GM23338 (cell line): ENCODE measurements at regions not wholly inside any gene's neighbourhood (a gene's known extent, or its start where the extent isn't known, plus 50 kb on each side); places are given as distances from the start of the nearest gene placed in this dataset.
"Not testable (repeated sequence)": the region's sequence is repeated elsewhere in the genome, so short reads cannot be mapped to it uniquely, and the experiment has no call there.

ENCODE experiments used
- CTCF ChIP-seq, 2 experiments: fragments of 200-600 bp in 1 of 2; sonication (generic) in 1 of 2; conservative IDR thresholded peaks; 2 replicates each; pipeline versions ENCODE4 v1.5.1 to v1.6.1; 2016 to 2017; ENCODE audit warnings: antibody characterized with exemption in 2 of 2, low read depth in 2 of 2, mild to moderate bottlenecking in 2 of 2, moderate library complexity in 1 of 2
- EZH2 ChIP-seq: fragments of 200-600 bp; sonication (generic); IDR thresholded peaks from one replicate; pipeline ENCODE4 v1.8.0; 2017; ENCODE audit warnings: antibody characterized with exemption, mild to moderate bottlenecking, low read depth; ENCODE audit not compliant: unreplicated experiment
- EZH2phosphoT487 ChIP-seq: fragments of 200-600 bp; sonication (generic); IDR thresholded peaks from one replicate; pipeline ENCODE4 v1.8.1; 2018; ENCODE audit warnings: antibody characterized with exemption; ENCODE audit not compliant: unreplicated experiment
- POLR2AphosphoS5 ChIP-seq: IDR thresholded peaks from 2 replicates; pipeline ENCODE4 v1.6.1; 2016; ENCODE audit warnings: antibody characterized with exemption, low read depth

GRCh38 chr9:39532597-39532996 lies 177.1 kb downstream of the SPATA31A1 start:
- not testable (repeated sequence) for TF ChIP-seq CTCF (conservative IDR thresholded peaks at IDR 0.05; ENCODE audit: low read depth in 2 of 2); POLR2AphosphoS5; EZH2; EZH2phosphoT487
